GM12873 (cell line): ENCODE measurements at regions not wholly inside any gene's neighbourhood (a gene's known extent, or its start where the extent isn't known, plus 50 kb on each side); places are given as distances from the start of the nearest gene placed in this dataset.

Experiments
- TF ChIP-seq, protein P1 (sequence below): IDR thresholded peaks from 2 replicates; pipeline ENCODE4 v1.5.1; 2012; ENCODE audit warnings: low read depth, mild to moderate bottlenecking, moderate library complexity, low read length, control low read depth; ENCODE audit not compliant: insufficient read depth; ENCODE audit errors: missing control alignments

DNA sequence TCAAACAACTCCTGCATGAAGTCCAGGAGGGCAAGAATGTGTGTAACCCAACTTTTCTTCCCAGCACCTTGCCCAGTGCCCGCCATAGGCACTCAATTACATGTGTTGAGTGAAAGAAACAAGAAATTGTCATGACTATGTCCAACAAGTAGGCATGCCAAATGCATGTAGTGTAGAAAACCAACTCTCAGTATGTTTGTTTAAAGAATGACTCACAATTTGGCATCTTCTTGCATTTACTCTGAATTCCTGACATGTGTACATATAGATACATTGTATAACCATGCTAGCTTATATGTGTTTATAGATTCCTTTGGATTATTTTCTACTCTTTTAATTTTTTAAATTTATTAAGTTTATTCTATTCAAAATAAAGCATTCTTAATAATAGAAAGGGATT is 305.0 kb downstream of the EFNB2 start:
- TF ChIP-seq, protein P1, sequence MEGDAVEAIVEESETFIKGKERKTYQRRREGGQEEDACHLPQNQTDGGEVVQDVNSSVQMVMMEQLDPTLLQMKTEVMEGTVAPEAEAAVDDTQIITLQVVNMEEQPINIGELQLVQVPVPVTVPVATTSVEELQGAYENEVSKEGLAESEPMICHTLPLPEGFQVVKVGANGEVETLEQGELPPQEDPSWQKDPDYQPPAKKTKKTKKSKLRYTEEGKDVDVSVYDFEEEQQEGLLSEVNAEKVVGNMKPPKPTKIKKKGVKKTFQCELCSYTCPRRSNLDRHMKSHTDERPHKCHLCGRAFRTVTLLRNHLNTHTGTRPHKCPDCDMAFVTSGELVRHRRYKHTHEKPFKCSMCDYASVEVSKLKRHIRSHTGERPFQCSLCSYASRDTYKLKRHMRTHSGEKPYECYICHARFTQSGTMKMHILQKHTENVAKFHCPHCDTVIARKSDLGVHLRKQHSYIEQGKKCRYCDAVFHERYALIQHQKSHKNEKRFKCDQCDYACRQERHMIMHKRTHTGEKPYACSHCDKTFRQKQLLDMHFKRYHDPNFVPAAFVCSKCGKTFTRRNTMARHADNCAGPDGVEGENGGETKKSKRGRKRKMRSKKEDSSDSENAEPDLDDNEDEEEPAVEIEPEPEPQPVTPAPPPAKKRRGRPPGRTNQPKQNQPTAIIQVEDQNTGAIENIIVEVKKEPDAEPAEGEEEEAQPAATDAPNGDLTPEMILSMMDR: no peak

- TF ChIP-seq, protein P1: no peak
Observed at GRCh38 chr13:106225126-106225525, 310.3 kb downstream of the EFNB2 start.

DNA sequence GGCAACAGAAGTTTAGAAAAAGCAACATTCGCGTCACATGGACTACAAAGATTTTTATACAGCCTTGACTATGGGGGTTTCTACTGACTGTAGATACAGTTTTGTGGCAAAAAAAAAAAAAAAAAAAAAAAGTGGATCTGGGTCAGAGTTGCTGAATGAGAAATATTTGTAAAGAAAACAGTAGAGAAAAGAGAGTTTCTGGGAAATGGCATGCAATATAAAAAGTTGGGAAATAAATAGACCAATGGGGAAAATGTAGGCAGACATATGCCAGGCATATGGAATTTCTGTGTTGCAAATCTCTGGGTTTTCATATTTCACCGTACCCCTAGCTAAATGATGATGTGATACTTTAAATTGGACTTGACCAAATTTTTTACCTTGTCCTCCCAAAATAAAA is 315.3 kb downstream of the EFNB2 start:
- TF ChIP-seq, protein P1: no peak

GRCh38 chr13:106213028-106213757 is 322.3 kb downstream of the EFNB2 start:
- TF ChIP-seq, protein P1: no peak

DNA sequence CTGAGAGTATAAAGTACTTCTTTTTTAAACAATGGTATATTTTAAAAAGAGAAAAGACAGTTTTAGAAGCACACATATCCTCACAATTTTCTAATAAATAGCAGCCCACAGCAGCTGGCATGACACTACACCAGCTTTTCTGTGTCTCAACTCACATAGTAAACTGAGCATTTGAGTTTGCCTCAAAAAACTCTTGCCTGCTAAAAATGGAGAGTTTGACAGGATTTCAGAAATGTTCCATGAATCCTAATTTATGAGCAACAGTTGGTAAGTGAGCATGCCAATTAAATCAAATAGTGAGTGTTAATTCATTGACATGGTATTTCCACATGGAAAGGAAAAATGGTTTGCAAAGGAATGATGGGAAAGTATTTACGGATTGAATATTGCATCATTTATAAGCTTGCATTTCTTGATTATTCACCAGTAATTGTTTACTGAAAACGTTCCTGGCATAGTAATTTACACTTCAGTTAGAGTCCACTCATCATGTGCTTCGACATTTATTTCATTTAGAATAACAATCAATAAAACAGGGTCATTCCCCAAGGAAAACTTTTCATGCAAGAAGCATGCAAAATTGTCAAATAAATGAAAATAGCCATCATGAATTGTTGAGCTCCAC is 323.0 kb downstream of the EFNB2 start:
- TF ChIP-seq, protein P1: no peak

DNA sequence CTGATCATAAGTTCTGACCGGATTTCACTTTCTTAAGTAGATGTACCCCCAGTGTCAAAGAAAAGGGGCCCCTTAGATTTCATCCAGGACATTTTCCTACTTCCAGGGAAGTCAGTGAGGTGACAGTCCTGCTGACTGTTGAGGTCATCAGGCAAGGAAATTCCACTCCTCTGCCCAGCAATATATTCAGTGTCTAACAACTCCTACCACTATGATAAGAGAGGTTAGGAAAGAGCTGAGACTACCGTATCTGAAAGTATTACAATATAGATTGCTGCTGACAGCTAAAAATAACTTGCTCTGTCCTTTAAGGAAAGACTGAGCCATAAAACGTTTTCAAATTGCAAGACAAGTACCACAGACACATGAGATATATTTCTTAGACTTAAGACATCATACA is 325.1 kb downstream of the EFNB2 start:
- TF ChIP-seq, protein P1: no peak

DNA sequence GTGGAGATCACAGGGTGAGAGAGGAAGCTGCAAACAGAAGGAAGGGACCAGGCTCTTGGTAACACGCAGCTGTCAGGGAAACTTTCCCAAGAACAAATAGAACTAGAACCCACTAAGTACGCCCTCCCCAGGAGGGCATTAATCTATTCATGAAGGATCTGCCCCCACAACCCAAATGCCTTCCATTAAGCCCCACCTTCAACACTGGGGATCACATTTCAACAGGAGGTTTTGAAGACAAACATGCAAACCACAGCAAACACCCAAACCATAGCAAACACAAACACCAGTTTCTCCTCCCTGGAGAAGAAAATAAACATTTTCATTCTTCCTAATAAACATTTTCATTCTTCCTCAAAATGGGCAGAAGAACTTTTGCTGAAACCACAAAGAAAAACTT is 329.6 kb downstream of the EFNB2 start:
- TF ChIP-seq, protein P1: no peak
